Prostate gland (tissue), 2 donors: ENCODE measurements at regions not wholly inside any gene's neighbourhood (a gene's known extent, or its start where the extent isn't known, plus 50 kb on each side); places are given as distances from the start of the nearest gene placed in this dataset.

ENCODE experiments used
- POLR2A ChIP-seq: fragments of 450-650 bp; IDR thresholded peaks from one replicate; pipeline ENCODE4 v1.6.1; 2016; ENCODE audit warnings: antibody characterized with exemption, mild to moderate bottlenecking
- TF ChIP-seq, protein P1 (sequence below), 4 experiments: fragments of 200-600 bp in 2 of 4; fragments of 450-650 bp in 2 of 4; sonication (generic) in 2 of 4; IDR thresholded peaks; 1 replicate in 3 of 4; 2 replicates in 1 of 4; pipeline ENCODE4 v1.5.1; 2016 to 2019; ENCODE audit warnings: antibody characterized with exemption in 4 of 4, mild to moderate bottlenecking in 2 of 4, moderate library complexity in 2 of 4

DNA sequence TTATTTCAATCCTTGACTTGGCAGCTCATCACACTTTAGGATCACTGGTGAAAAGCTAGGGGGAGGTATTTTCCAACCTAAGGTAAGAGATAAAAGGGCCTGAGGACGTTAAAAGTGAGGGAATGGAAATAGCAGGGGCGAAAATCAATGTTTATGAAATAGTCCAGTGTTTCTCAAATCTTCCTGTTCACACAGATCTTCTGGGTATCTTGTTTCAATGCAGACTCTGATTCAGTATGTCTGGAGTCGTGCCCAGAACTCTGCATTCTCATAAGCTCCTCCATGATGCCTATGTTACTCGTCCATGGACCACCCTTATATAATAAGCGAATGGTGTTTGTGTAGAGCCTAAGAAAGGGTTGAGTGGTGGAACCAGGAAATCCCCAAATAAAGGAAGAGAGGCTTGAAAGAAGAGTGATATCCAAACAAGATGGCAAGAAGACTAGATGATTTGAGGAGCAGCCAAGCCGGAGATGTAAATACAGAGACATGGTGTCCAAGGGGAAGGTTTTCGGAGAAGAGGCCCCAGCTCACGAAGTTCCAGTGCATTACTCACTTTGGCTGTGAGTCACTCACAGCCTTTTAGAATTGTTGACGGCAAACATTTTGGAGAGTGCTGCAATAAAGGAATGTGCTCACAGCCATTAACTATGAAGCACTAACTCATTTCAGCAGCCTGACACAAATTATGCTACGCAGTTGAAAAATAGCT lies 215.6 kb upstream of the PPARGC1A start:
- TF ChIP-seq, protein P1, sequence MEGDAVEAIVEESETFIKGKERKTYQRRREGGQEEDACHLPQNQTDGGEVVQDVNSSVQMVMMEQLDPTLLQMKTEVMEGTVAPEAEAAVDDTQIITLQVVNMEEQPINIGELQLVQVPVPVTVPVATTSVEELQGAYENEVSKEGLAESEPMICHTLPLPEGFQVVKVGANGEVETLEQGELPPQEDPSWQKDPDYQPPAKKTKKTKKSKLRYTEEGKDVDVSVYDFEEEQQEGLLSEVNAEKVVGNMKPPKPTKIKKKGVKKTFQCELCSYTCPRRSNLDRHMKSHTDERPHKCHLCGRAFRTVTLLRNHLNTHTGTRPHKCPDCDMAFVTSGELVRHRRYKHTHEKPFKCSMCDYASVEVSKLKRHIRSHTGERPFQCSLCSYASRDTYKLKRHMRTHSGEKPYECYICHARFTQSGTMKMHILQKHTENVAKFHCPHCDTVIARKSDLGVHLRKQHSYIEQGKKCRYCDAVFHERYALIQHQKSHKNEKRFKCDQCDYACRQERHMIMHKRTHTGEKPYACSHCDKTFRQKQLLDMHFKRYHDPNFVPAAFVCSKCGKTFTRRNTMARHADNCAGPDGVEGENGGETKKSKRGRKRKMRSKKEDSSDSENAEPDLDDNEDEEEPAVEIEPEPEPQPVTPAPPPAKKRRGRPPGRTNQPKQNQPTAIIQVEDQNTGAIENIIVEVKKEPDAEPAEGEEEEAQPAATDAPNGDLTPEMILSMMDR (IDR thresholded peaks at IDR 0.05), result no peak
- no peak for TF ChIP-seq POLR2A
